Smooth muscle cell (in vitro differentiated cells): ENCODE measurements at regions not wholly inside any gene's neighbourhood (a gene's known extent, or its start where the extent isn't known, plus 50 kb on each side); places are given as distances from the start of the nearest gene placed in this dataset.

Source experiments
- DNase-seq: peaks from one replicate; lab custom pipeline; 2025; ENCODE audit not compliant: unreplicated experiment; lab: John Stamatoyannopoulos, UW
- H2AFZ ChIP-seq: fragments of 200-600 bp; sonication (generic); 2 replicates; pipeline ENCODE4 v1.6.0; 2016; ENCODE audit warnings: antibody characterized with exemption, low read depth, mild to moderate bottlenecking
- H3F3A ChIP-seq: fragments of 200-600 bp; sonication (generic); 2 replicates; pipeline ENCODE4 v1.6.0; 2017; ENCODE audit warnings: antibody characterized with exemption, low read depth
- H3K27ac ChIP-seq: fragments of 200-600 bp; sonication (generic); 2 replicates; pipeline ENCODE4 v1.5.1; 2016; ENCODE audit warnings: low read depth, mild to moderate bottlenecking
- H3K27me3 ChIP-seq: fragments of 200-600 bp; sonication (generic); 2 replicates; pipeline ENCODE4 v1.6.1; 2016; ENCODE audit warnings: low read depth, mild to moderate bottlenecking
- H3K36me3 ChIP-seq: fragments of 200-600 bp; sonication (generic); 2 replicates; pipeline ENCODE4 v1.5.1; 2016; ENCODE audit warnings: low read depth
- H3K4me1 ChIP-seq: fragments of 200-600 bp; sonication (generic); 2 replicates; pipeline ENCODE4 v1.5.1; 2016; ENCODE audit warnings: low read depth
- H3K4me2 ChIP-seq: fragments of 200-600 bp; sonication (generic); 2 replicates; pipeline ENCODE4 v1.6.0; 2016; ENCODE audit warnings: mild to moderate bottlenecking
- H3K4me3 ChIP-seq: fragments of 200-600 bp; sonication (generic); 2 replicates; pipeline ENCODE4 v1.5.1; 2016; ENCODE audit warnings: mild to moderate bottlenecking
- H3K79me2 ChIP-seq: fragments of 200-600 bp; sonication (generic); 2 replicates; pipeline ENCODE4 v1.6.0; 2016; ENCODE audit warnings: low read depth, mild to moderate bottlenecking
- H3K9ac ChIP-seq: fragments of 200-600 bp; sonication (generic); 2 replicates; pipeline ENCODE4 v1.6.0; 2016; ENCODE audit warnings: low read depth
- H3K9me3 ChIP-seq: fragments of 200-600 bp; sonication (generic); replicated peaks from 2 replicates; pipeline ENCODE4 v1.5.1; 2016; ENCODE audit warnings: low read depth
- H4K20me1 ChIP-seq: fragments of 200-600 bp; sonication (generic); 2 replicates; pipeline ENCODE4 v1.6.0; 2016; ENCODE audit warnings: low read depth
- CTCF ChIP-seq: fragments of 200-600 bp; sonication (generic); IDR thresholded peaks from 2 replicates; pipeline ENCODE4 v1.5.1; 2017; ENCODE audit warnings: borderline replicate concordance, mild to moderate bottlenecking, antibody characterized with exemption; ENCODE audit not compliant: insufficient read depth, poor library complexity, severe bottlenecking
- WGBS: methylation state at CpG from one replicate; pipeline ENCODE4 v1.1.7; 2016; ENCODE audit warnings: low lambda C conversion rate; 5-methylcytosine and 5-hydroxymethylcytosine counted together

GRCh38 chr5:130714200-130714599 lies 450.9 kb downstream of the HINT1 start:
- H3K4me3 ChIP-seq: no peak overlapping the region
- peaks cover 3% of the 10 kb centered on the region for H3F3A ChIP-seq
- no peak for TF ChIP-seq CTCF
- H3K9me3 ChIP-seq: no peaks in the 10 kb centered on the region
- H3K36me3 ChIP-seq: no peaks in the 10 kb centered on the region
- H3K27me3 ChIP-seq: no peaks in the 10 kb centered on the region
- no peak overlapping the region for H3K9ac ChIP-seq
- H2AFZ ChIP-seq: no peak overlapping the region
- H3K27ac ChIP-seq: no peak overlapping the region
- DNase-seq: no peak
- no peaks in the 10 kb centered on the region for H4K20me1 ChIP-seq
- 71% methylated on average over 1 of the region's 1 CpG for WGBS
- no peaks in the 10 kb centered on the region for H3K79me2 ChIP-seq
- no peak overlapping the region for H3K4me2 ChIP-seq
- H3K4me1 ChIP-seq: peaks cover 3% of the 10 kb centered on the region

GRCh38 chr5:130712324-130712723 lies 452.7 kb downstream of the HINT1 start:
- Histone ChIP-seq H2AFZ (no peak overlapping the region), H3K27me3 (no peaks in the 10 kb centered on the region), H3K79me2 (no peaks in the 10 kb centered on the region), H3K9ac (no peak overlapping the region), H3K9me3 (no peaks in the 10 kb centered on the region), H4K20me1 (no peaks in the 10 kb centered on the region), H3K36me3 (no peaks in the 10 kb centered on the region), H3K4me2 (no peak overlapping the region), H3K4me1 (peaks cover 3% of the 10 kb centered on the region), H3K4me3 (no peak overlapping the region), H3K27ac (no peak overlapping the region), H3F3A (peaks cover 3% of the 10 kb centered on the region)
- whole genome bisulfite sequencing: 94% methylated on average over 1 of the region's 1 CpG
- DNase-seq: no peak
- TF ChIP-seq CTCF: no peak

- peak overlapping the region; percentile 27 for H3K4me2 ChIP-seq
- H3K9ac ChIP-seq: no peak overlapping the region
- DNase-seq: no peak
- peak overlapping the region; percentile 48 for H3K27ac ChIP-seq
- peaks cover 3% of the 10 kb centered on the region for H3F3A ChIP-seq
- H2AFZ ChIP-seq: peak overlapping the region; percentile 13
- no peak overlapping the region for H3K4me3 ChIP-seq
- H3K27me3 ChIP-seq: no peaks in the 10 kb centered on the region
- H3K79me2 ChIP-seq: no peaks in the 10 kb centered on the region
- H3K36me3 ChIP-seq: no peaks in the 10 kb centered on the region
- no peaks in the 10 kb centered on the region for H3K9me3 ChIP-seq
- TF ChIP-seq CTCF: no peak
- H4K20me1 ChIP-seq: no peaks in the 10 kb centered on the region
- peaks cover 3% of the 10 kb centered on the region for H3K4me1 ChIP-seq
- WGBS: 33% methylated on average over 4 of the region's 4 CpGs
Measured at GRCh38 chr5:130710596-130710995, 454.5 kb downstream of the HINT1 start.

GRCh38 chr5:130708754-130709153 lies 456.3 kb downstream of the HINT1 start:
- Histone ChIP-seq H4K20me1 (no peaks in the 10 kb centered on the region), H3K79me2 (no peaks in the 10 kb centered on the region), H2AFZ (peak overlapping the region; percentile 81), H3F3A (peaks cover 3% of the 10 kb centered on the region), H3K4me3 (no peak overlapping the region), H3K27ac (peak overlapping the region; percentile 46), H3K9me3 (no peaks in the 10 kb centered on the region), H3K36me3 (no peaks in the 10 kb centered on the region), H3K27me3 (no peaks in the 10 kb centered on the region), H3K4me1 (peaks cover 3% of the 10 kb centered on the region), H3K4me2 (peak overlapping the region; percentile 34), H3K9ac (no peak overlapping the region)
- TF ChIP-seq CTCF: no peak
- no peak for DNase-seq
- WGBS: 38% methylated on average over 3 of the region's 3 CpGs
